Fibroblast of upper back skin (primary cell): ENCODE measurements at regions not wholly inside any gene's neighbourhood (a gene's known extent, or its start where the extent isn't known, plus 50 kb on each side); places are given as distances from the start of the nearest gene placed in this dataset.
"Not testable (repeated sequence)": the region's sequence is repeated elsewhere in the genome, so short reads cannot be mapped to it uniquely, and the experiment has no call there.

Source experiments
- DNase-seq: peaks from one replicate; pipeline ENCODE4 v3.0.0-alpha.2; 2013

DNA sequence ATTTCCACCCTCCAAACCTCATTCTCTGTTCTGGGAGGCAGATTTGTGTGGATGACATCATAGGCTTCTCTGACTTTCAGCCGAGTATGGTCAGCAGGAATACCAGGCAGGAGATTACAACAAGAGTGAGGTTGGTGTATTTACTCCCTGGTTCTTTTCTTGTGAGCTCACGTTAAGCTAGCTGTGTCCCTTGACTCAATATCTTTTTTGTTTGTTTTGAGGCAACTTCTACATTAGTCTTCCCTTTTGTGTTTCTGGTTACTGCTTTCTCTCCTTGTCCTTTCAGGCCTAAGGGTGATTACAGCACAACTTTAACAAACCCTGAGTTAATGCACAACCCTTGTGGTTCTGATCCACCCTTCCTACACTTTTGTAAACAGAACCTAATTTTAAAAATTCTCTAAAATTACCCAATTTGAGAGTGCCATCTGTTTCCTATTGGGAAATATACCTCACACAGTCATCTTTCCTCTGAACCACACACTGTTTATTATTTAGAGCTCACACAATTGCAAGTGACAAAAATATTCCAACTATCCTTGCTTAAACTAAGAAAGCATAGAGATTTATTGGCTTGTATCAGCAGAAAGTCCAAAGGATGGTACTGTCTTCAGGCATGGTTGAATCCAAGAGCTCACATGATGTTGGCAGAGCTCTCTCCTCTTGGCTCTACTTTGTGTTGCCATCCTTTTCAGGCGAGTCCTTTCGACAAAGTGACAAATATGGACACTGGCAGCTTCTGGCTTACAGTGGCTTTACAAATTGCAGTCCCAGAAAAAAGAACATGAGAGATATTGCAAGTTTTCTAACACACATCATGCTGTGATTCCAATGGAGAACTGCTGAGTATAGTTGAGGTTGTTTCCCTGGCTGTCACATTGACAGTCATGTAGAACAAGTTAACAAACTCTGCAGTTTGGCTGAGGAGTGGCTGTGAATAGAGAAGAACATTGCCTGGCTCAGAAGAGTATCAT lies 150.5 kb upstream of the DDIT4L start:
- DNase-seq = peak; percentile 14

DNA sequence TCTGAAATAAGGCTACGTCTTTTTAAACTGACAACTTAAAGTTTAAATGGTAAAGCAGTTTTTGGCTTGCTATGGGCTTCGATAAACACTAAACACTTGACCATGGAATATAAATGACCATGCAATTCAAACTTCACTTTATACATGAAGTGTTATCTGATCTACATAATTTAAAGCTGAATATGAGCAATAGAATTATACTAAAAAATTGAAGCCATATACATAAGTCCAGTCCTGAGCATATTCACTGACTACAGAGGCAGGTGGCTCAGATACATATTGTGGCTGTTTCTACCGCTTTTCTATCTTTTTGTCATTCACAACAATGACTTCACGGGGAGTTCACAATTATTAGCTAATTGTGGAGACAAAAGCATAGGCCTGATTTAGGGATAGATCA lies 149.6 kb upstream of the DDIT4L start:
- DNase-seq = no peak

DNA sequence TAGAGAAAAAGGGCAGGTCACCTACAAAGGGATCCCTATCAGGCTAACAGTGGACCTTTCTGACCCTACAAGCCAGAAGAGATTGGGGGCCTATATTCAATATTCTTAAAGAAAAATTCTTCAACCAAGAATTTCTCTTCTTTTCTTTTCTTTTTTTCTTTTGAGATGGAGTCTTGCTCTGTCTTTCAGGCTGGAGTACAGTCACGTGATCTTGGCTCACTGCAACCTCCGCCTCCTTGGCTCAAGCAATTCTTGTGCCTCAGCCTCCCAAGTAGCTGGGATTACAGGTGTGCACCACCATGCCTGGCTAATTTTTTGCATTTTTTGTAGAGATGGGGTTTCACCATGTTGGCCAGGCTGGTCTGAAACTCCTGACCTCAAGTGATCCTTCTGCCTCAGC lies 143.2 kb upstream of the DDIT4L start:
- DNase-seq = not testable (repeated sequence)

DNA sequence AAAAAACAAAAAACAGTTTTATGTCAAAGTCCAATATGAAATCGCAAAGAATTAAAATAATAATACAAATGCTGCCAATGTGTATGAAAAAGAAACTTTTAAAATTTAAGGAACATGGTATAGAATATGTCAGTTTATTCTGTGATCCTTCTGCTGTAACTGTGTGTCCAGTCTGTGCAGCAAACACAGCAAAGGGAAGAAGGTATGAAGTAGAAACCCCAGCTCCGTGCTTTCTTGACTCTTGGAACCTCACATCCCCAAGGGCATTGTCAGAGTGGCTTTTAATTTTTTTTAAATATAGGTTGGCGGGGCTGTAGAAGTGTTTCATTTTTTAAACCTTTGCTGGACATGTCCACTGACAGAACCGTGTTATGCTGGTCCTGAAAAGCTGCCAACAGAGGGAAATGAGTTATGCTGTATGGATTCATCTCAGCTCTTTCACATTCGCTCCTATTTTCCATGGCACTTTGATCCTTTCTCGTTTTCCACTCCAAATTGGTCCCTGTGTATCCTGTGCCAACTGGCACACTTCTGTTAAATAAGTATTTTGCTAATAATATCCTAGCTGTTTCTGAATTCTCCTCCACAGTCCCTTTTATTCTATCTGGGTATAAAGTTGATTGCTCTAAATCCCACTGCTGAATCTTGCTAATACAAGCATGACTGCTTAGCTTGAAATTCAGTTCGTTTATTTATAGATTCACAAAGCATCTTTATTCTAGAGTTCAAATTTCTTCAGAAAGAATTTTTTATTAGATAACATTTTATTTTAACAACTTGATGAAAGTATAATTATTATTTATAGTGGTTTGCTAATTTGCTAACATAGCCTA lies 127.0 kb upstream of the DDIT4L start:
- DNase-seq = peak; percentile 42

DNA sequence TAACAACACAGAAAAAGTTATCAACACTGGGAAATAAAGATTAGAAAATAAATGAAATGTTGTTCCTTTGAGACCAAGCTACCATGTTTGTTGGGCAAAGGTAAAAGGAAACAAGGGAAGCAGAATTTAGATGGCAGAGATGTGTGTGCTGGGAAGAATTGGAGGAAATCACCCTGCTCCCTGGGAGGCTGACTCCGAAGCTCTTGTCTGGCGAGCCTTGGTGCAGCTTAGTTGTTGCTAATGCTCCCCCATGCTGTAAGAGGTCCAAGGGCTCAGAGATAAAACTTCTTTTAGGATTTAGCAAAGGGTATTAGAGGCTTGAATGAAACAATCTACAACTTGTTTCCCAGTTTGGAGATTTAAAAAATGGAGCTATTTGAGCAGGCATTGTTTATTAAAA lies 123.8 kb upstream of the DDIT4L start:
- no peak for DNase-seq

DNA sequence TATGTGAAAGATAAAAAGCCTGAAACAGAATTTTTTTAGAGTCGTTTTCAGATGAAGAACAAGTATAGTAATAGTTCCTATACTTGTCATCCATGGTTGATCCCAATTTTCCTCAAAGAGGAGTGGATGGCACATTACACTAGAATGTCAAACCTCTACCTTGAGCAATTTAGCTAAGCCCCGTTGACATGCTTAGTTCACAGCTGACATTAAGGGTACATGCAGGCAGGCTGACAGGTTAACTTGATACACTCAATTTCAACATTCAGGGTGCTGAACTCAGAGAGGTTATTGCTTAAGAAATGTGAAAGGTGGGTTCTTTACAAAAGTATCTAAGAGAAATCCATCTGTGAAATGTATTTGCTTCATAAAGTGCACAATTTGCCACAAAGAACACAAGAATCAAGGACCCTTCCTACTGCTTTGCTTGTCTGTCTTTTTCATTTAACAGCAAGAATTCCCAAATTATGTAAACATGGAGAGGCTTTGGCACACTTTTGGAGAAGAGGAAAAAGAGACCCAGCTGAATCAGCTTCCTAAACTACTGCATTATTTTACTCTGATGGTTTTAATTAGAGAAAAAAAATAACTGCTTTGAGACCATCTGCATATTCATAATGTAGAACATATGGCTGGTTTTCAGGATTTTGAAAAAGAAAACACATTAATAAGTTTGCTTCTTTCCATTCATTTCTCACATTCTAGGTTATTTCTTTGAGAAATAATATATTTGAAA lies 122.5 kb upstream of the DDIT4L start:
- DNase-seq = peak; percentile 36

DNA sequence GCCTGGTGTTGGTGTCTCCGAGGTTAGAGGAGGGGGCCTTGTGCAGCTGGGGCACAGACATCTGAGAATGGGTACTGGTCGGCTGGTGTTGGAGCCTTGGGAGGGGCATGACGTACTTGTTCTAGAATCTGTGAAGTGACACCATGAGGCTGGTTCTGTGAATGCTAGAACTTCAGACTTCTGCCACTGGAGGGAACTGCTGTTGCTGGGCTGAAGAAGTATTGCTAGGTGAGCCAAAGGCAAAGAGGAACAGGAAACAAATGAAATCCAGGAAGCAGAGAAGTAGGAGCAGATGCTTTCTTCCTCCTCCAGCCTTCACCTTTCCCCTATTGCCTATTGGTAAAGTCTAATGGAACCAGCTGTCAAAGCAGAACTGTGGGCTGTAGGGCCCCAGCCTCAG lies 120.9 kb upstream of the DDIT4L start:
- DNase-seq = no peak

DNA sequence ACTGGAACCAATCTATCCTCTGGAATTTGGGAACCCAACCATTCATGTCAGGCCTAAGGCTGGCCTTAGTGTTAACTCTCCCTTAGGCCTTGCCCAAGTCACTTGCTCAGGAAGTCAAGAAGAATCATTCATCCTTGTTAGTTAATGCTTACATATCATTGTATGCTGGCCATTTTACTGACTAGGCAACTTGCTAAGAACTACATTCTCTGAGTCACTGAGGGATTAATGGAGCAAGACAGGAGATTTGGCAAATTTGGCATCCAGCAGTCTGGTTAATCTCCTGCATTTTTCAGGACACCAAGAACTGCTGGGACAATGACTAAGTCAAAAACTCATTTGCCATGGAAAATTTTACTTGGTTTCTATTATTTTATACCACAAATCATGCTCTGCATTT lies 115.8 kb upstream of the DDIT4L start:
- DNase-seq = peak; percentile 56

DNA sequence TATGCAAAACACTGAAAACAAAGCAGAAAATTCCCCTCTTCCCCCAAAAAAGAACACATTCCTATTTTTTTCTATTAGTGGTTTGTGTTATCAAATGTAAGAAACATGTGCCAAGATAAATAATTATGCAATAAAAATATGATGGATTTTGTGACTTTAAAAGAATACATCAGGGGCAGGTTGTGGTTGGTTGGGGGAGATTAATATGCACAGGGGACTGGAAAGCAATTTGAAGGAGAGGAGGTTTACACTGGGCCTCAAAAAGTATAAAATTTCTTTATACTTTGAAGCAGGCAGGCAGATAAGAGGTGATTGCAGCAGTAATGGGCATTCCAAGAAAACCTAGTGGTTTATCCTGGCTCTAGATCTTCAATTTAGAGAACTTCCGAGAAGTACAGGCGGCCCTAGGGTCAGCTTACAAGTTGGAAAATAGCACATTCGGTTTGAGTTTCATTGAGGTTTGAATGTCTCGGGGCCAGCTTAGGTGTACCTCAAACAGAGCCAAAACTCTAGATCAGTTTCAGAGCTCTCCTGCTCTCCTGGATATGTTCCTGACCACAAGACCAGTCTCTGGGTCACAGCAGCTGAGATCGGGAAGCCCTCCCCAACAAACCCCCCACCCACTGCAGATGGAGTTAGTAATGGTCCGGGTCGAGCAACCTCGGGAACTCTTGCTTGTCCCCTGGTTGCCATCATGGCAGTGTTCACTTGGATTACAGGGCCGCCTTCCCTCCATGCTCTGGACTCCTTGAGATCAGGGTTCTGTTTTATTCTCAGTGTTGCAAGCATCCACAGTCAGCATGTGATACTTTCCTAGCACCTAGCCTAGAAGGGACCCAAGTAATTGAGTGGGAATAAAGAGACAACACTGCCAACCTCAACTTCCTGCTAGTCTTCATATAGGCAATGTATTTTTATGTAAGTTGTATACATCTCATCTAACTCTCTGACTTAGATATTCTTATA lies 112.1 kb upstream of the DDIT4L start:
- DNase-seq = peak; percentile 52

DNA sequence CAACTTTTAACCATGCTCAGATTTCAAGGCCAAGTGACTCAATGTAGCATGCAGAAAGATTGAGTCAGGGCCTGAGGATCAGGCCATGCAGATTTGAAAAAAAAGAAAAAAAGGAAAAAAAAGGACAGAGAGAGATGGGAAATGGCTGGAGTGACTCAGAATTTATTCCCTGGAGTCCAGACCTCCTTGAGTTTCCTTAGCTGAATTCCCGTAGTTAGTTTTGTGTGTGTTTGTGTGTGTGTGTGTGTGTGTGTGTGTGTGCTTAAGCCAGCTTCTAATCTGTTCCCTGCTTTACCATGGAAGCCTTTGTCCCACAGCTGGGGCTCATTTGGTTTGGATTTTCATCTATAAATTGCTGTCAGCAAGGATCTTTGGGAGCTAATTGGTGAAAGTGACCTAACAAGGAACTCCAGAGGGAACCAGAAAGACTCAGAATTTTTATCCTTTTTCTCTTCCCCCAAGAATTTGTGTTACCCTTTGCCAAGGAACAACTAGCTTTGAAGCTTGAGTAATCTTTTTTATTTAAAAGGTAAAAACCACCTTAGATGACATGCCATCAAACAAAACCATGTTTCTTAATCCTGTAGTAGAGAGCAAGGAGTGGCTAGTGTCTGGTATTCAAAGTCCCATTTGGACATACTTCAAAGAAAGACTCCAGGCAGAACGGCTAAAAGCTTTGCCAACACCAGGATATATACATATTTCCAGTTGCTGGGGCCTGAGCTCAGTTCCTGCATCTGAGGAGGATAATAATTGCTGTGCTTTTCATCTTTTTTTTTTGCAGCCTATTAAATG lies 109.0 kb upstream of the DDIT4L start:
- peak; percentile 99 for DNase-seq

DNA sequence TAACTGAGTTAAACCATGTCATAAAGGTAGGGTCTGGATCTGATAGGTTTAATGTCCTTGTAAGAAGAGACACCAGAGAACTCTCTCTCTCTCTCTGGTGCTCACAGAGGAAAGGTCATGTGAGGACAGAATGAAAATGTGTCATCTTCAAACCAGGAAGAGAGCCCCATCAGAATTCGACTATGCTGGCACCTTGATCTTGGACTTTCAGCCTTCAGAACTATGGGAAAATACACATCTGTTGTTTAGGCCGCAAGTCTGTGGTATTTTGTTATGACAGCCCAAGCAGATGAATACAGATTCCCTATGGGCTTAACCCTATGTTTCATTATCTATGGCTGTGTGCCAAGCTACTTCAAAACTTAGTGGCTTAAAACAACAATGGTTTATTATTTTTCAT lies 105.5 kb upstream of the DDIT4L start:
- peak; percentile 53 for DNase-seq

DNA sequence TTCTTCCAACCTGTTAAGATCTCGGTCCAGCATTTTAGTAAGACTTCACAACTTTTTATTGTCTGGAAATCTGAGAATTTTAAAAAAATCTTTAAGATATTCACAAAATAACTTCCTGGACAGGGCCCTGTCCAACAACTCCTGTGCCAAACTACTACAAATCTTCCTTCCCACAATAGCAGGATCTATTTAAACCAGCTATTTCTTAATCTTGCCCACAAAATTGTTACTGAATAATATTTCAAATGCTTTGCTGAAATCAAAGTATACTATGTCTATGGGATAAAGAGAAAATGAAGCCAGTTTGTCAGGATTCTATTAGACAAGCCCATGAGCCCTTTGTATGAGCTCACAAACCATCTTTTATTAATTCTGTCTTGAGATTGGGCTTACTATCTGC lies 104.1 kb upstream of the DDIT4L start:
- peak; percentile 70 for DNase-seq

DNA sequence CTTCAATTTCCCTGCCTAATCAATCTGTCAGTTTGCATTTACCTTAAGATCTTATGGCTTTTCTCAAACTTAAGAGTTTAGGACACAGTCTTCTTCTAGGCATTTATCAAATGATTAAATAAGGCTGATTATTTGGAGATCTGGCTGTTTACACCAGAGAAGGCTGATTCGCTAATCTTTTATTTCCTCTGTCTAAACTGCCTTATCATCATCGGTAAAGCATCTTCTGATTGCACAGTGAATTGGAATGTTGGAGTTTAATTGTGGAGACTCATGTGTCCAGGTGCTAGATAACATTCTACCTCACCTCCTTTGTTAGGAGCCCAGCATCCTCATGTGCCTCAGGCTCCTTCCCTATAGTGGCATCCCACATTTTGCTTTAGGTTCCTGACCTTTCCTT lies 100.3 kb upstream of the DDIT4L start:
- DNase-seq = peak; percentile 61

DNA sequence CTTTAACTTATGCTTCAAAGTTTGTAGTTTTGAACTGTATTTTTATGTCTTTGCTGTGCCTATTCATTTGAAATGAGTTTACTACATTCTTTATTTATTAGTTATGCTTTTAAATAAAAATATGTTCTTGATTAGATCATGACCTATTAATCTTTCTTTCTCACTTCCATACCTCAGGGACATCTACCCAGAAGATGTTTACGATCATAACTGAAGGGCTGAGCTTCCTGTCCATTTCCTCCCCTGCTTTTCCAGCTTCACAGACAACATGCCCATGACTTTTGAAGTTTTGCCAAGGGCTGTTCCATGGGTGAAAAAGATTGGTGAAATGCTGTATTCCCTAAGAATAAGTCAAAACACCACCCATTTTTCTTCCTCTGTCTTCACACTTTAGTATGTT lies 99.7 kb upstream of the DDIT4L start:
- peak; percentile 32 for DNase-seq

DNA sequence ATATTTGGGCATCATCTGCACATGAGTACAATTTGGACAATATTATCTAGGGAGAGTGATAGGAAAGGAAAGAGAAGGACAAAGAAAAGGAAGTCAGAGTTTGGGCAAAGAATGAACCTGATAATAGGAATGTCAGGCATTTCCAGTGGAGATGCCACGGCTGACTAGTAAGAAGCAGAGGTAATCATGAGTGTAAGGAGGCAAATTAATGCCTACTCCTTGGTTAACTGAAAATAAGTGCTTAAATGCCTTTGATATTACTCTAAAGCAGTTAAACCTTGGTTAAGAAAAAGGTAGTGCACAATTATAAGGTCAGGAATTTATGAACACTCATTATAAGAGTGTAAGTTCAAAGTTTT lies 99.2 kb upstream of the DDIT4L start:
- peak; percentile 42 for DNase-seq

DNA sequence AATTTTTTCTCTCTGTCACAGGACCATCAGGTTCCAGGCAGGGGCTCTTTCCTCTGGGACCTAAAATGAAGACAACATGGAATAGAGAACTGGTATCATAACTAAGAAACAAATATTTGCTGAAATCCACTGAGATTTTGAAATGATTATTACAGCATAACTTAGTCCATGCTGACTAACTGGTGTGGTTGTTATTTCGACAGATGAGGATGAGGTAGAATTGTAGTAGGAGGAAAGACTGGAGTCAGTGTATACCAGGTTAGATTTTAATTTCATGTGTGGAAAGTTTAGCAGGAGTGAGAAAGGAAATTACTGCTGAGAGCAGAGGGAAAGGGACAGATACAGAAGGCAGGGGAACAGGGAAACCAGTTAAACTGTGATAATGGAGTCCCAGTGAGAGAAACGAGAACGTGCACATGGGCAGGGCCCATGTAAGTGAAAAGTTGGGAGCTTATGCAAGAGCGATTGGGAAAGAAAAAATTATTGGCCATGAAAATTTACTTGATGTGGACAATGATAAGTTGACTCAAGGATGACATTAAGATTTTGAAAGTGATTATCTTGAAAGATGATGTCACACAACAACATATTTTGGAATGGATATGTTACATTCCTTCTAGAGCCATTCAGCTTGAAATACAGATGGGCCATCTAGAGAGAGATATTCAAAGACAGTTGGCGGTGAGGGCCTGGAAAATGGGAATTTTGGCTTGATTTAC lies 98.7 kb upstream of the DDIT4L start:
- DNase-seq = no peak

DNA sequence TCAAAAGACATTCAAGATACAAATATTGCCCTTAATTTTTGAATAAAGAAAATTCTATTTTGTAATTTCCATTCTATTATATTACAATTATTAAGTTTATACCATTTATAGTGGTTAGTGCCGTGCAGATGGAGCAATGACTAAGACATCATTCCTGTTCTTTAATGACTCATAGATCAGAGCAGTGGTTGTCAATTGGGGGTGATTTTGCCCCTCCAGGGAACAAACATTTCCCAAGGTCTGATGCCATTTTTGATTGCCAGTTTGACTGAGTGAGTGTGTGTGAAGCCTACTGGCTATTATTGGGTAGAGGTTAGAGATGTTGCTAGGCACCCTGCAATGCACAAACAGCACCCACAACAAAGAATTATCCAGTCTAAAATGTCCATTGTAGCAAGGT lies 97.9 kb upstream of the DDIT4L start:
- DNase-seq = peak; percentile 66

DNA sequence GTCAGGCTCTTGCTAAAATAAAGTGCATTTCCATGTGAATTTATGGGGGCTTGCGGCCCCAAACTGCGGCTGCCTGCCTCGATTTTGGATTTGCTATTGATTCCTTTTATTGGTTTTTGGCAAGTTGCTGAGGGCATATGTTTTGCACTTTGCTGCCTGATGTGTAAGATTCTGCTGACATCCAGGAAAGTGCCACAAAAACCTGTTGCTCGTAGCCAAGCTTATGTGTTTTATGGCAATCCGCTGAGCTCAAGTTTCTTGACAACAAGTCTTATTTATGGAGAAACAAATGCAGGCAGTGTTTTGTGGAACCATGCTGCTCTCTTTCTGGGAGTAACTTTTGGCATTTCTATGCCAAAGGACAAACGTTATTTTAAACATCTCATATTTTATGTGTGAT lies 97.3 kb upstream of the DDIT4L start:
- DNase-seq = no peak

DNA sequence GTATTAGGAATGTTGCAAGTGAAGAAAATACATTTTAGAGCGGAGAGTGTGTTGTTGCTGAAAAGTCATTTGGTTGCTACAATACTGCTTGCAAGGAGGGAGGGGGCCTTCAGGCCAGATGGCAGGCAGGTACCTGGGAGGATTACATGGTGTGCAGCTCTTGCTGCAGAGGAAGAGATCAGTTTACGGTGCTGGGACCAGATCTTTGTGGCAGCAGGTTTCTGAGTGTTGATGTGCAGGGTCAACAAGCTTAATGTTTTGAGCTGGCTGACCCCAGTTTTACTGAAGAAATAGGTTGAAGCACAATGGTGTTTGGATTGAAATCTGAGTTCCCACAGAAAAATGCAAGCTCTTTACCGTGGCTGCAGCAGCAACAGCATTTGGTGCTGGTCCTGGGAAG lies 96.4 kb upstream of the DDIT4L start:
- DNase-seq = no peak

DNA sequence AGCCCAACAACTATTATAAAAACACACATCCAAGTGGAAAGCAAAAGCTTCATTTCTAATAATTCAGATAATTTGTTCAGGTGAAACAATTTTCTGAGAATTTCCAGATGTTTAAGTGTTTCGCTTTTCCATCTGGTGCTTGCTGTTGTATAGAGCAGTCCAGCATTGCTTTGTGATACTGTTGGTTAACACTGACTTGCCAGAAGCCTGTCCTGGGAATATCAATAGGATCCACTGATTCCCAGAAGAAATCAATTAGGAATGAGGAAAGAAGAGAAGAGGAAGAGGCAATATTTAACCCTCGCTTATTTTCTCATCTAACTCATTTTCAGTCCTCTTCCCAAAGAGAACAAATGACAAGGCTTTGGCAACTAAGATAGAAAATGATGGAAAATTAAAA lies 94.9 kb upstream of the DDIT4L start:
- DNase-seq = no peak
